GM12872 (cell line): ENCODE measurements at regions not wholly inside any gene's neighbourhood (a gene's known extent, or its start where the extent isn't known, plus 50 kb on each side); places are given as distances from the start of the nearest gene placed in this dataset.

ENCODE experiments used
- CTCF ChIP-seq: IDR thresholded peaks from 3 replicates; pipeline ENCODE4 v1.5.1; 2011; ENCODE audit warnings: low read depth, mild to moderate bottlenecking, low read length, moderate library complexity; ENCODE audit not compliant: insufficient read depth

- no peak for TF ChIP-seq CTCF
Observed at GRCh38 chr2:59314031-59314766, 1073.1 kb upstream of the FANCL start.

DNA sequence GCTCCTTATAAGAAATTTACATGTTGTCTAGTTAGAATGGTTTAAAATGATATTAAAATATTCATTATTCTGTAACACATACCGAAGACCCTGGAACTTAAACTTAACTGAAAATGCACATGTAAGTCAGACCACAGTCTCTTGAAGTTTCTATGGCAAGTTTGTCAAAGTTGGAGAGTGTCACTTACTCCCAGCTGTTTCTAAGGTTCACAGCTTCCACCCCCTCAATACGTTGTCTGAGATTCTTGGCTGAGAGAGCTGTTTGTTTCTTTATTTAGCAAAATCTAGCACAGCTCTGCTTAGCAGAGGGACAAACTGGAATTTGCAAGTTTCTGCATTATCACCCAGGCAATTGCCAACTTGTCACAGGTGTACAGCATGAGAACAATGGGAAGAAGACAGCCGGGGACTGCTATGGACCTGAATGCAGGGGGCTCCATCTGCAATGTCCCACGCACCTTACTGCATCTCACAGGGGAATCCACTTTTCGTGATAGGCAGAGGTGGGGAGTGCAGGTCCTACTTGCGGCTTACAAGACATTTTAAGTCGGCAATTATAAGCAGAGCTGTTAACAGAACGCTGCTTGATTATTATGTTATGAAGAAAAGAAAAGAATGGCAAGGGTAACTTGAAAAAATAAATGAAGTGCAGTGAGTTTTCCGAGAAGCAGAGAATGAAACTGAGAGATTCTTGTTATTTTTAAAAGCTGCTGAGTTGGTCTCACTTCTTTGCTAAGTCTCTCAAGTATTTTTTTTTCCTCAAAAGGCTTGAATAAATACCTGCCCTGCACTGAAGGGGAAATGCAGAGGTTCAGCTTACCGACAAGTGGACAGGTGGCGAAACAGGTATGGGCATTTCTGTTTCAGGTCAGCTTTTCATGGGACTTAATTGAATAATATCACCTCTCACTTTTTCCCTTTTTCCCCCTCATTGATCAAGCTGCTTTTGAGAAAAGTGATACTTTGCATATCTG lies 1072.1 kb upstream of the FANCL start:
- no peak for TF ChIP-seq CTCF

DNA sequence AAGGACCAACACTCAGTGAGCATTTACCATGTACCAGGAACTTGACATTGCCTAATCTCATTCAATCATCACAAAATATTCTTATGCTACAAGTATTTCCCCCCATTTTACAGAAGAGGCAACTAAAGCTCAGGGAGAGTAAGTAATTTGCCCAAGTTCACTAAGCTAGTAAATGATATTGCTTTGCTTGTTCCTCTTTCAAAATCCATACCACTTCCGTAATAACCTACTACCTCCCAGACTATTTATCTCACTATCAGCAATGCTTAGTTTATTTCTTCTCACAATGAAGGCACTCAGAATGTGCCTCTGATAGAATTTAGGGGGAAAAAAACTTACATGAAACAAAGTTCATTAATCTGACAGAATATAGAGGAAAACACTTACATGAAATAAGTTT lies 1070.9 kb upstream of the FANCL start:
- no peak for TF ChIP-seq CTCF

- TF ChIP-seq CTCF = no peak
Observed at GRCh38 chr2:59308108-59308507, 1067.0 kb upstream of the FANCL start.

DNA sequence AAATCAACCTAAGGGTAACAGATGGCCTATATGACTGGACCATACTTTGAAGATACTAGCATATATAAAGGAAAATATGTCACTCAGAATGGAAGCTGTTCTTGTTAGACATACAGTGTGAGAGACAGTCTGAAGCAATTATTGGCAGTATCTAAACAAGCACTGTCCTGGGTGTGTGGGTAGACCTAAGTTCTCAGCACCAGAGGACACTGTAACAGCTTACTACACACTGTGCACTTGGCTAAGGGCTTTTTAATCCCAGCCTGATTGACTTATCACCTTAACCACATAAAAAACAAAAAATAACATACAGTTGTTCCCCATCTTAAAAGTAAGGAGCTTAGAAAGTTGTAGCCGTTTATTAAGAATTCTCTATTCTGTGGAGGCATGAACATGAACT lies 1066.1 kb upstream of the FANCL start:
- no peak for TF ChIP-seq CTCF

GRCh38 chr2:59303272-59303671 lies 1062.1 kb upstream of the FANCL start:
- no peak for TF ChIP-seq CTCF

GRCh38 chr2:59302683-59303082 lies 1061.6 kb upstream of the FANCL start:
- no peak for TF ChIP-seq CTCF
